HL-60/S4 treated with phorbol 12-myristate 13-acetate at 8.2 ng/mL for 4 days and 3 days (cell line): ENCODE measurements at regions not wholly inside any gene's neighbourhood (a gene's known extent, or its start where the extent isn't known, plus 50 kb on each side); places are given as distances from the start of the nearest gene placed in this dataset.

ENCODE experiments used
- in situ Hi-C: fragments of 300-500 bp; cut with MboI; formaldehyde crosslinking; loops from 2 replicates; pipeline ENCODE4 v1.15.0; 2022; ENCODE audit warnings: low sequenced_read_pairs

GRCh38 chr21:28112511-28112910, 880.2 kb downstream of the LTN1 start:
- in situ Hi-C loops: no loop called here

DNA sequence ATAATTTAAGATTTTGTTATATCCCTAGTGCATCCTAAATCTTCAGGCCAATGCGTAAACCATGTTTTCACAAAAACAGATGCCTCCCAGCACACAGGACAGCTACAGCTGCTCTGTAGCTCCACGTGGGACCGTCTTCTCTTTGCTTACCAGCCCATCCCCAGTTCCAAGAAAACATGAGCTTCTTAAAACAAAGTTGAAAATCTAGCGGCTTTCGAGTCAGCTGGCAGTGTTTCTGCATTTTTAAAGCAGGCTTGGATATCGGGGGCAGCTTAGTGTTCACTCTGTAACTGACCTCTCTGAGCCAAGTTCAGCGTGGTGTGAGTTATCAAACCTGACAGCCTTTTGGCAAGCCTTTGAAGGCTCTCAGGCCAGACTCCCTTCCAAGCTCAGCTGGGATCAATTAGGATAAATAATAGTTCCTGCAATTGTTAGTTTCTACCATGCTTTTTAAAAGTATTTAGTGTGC, 881.5 kb downstream of the LTN1 start:
- in situ Hi-C loops: no loop called here

- in situ Hi-C loops: no loop called here
Observed at GRCh38 chr21:28110716-28111115, 882.0 kb downstream of the LTN1 start.

- in situ Hi-C loops: no loop called here
Observed at GRCh38 chr21:28110074-28110473, 882.6 kb downstream of the LTN1 start.

DNA sequence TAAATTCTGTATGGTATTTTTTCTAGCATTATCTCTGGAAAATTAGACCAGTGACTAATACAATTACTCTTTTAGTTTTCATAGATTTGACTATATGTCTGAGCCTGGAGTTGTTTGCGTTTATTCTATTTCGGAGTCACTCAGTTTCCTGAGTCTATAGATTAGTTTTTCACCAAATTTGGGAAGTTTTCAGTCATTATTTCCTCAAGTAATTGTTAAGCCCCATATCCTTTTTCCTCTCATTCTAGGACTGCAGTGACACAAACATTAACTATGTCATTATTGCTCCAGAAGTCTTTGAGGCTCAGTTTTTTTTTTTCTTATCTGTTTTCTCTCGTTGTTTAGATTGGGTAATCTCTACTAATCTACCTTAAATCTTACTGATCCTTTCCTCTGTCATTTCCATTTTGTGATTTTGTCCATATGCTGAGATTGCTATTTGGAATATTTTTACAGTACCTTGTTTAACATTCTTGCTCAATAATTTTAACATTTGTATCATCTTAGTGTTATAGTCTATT, 886.2 kb downstream of the LTN1 start:
- in situ Hi-C loops: no loop called here

DNA sequence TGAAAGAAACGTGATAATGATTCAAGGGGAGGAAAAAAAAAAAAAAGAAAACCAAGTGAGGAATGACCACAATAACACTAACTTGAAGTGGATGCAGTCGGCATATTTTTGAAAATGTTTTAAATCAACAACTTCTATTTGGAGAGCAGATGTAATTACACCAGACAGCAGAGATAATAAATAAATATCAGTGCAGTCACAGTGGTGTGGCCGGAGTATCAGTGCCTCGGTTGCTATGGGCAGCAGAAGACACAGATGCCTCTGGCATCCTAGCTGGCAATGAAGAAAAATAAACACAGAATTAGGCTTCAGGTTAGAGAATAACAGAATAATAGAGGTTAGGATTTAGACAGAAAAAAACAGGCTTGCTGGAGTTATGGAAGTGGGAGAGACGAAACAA, 888.3 kb downstream of the LTN1 start:
- in situ Hi-C loops: no loop called here

DNA sequence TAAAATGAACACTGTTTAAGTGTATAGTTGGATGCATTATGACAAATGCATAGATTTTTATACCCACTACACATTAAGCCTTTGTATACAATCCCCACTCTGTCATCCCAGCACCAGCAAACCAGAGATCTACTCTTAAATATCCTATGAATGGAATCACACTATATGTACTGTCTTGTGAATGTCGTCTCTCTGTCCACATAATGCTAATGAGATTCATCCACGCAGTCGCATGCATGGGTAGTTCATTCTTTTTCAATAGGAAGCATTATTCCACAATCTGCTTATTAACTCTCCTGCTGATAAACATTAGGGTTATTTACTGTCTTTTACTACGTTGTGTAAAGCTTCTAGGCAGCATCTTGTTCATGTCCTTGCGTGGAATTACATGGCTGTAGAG, 892.3 kb downstream of the LTN1 start:
- in situ Hi-C loops: no loop called here

- in situ Hi-C loops: no loop called here
Observed at GRCh38 chr21:28099001-28099705, 893.5 kb downstream of the LTN1 start.

GRCh38 chr21:28091466-28091865, 901.2 kb downstream of the LTN1 start:
- in situ Hi-C loops: no loop called here

DNA sequence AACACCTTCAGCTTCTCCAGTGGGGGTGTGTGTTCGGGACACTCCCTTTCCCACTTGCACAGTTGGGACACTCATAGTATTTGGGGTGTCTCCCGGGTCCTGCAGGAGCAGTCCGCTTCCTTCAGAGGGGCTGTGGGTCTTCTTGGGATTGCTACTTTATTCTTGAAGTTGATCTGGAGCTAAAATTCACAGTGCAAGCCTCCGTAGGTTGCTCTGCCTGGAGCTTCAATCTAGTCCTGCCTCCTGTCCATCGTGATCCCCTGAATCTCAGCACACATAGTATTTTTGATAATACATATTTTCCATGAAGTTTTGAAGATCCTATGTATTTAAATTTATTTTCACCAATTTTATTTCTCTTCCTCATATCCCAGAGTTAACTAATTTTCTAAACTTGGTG, 902.1 kb downstream of the LTN1 start:
- in situ Hi-C loops: no loop called here

DNA sequence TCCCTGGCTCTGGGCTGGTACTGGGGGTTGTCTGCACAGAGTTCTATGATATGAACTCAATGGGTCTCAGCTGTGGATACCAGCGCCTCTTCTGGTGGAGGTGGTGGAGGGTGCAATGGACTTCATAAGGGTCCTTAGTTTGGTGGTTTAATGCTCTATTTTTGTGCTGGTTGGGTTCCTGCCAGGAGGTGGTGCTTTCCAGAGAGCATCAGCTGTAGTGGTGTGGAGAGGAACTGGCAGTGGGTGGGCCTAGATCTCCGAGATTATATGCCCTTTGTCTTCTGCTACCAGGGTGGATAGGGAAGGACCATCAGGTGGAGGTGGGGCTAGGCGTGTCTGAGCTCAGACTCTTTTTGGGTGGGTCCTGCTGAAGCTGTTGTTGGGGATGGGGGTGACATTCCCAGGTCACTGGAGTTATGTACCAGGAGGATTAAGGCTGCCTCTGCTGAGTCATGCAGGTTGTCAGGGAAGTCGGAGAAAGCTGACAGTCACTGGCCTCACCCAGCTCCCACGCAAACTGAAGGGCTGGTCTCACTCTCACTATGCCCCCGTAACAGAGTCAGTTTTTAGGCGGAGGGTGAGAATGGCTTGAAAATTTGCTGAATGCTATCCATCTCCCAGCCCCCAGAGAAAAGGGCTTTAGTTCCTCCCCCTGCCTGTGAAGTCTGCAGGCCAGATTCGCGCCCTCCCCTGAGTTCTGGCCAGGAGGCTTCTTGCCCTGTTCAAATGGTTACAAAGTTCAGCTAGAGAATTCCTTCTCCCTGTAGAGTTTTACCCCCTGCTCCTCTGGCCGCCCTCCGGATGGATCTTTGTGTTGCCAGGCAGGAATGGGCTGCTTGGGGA, 902.9 kb downstream of the LTN1 start:
- in situ Hi-C loops: no loop called here

DNA sequence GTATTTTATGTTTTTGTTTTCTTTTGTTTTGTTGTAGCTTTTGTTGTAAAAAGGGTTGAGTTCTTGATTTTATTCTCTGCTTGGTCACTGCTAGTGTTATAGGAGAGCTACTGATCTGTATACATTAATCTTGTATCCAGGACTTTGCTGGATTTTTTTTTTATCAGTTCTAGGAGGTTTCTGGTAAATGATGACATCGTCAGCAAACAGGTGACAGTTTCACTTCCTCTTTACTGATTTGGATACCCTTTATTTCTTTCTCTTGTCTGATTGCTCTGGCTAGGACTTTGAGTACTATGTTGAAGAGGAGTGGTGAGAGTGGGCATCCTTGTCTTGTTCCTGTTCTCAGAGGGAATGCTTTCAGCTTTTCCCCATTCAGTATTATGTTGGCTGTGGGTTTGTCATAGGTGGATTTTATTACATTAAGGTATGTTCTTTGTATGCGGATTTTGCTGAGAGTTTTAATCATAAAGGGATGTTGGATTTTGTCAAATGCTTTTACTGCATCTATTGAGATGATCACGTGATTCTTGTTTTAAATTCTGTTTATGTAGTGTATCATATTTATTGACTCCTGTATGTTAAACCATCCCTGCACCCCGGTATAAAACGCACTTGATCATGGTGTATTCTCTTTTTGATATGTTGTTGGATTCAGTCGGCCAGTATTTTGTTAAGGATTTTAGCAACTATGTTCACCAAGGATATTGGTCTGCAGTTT, 905.7 kb downstream of the LTN1 start:
- in situ Hi-C loops: no loop called here

DNA sequence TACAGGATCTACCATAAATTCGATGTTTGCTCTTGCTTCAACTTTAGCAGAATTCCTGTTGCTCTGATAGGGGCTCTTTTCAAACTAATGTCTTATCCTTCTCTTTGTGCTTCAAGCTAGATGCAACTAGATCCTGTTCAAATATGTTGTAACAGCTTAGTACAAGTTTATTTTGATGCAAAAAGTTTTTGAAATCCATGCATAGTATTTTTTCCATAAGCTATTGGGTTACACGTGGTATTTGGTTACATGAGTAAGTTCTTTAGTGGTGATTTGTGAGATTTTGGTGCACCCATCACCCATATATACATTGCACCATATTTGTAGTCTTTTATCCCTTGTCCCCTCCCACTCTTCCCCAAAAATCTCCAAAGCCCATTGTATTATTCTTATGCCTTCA, 907.7 kb downstream of the LTN1 start:
- in situ Hi-C loops: no loop called here

DNA sequence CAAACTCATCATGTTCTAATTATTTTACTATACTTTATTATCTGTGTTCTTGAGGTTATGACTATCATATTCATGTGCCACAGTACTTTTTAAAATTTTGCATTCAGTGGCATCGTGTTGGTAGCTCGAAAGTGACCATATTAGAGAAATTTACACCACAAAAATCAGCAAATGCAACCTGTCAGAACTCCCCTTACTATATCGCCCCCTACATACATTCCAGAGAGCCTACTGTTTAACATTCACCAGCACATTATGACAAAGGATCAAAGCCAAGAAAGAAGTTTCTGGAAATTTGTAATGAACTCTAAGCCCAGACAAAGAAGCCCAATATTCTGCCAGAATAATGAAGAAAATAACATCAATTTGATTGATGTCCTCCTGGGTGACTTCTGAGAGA, 909.3 kb downstream of the LTN1 start:
- in situ Hi-C loops: no loop called here

GRCh38 chr21:28078126-28078525, 914.6 kb downstream of the LTN1 start:
- in situ Hi-C loops: no loop called here

DNA sequence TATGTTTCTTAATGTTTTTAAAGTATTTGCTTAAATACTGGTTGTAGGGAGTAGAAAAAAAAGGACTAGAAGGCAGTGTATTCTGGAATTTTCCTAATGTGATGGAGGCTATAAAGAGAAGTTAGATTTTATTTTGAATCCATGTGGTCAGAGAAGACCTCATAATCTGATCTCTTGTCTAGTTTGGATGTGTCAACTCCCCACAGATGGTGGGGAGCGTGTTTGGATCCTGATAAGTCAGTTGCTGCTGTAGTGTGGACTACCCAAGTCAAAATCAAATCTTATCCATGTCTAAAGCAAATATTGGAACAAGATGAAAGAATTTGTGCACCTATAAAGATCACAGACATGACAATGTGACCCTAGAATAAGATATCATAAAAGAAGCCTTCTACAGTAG, 918.0 kb downstream of the LTN1 start:
- in situ Hi-C loops: no loop called here

DNA sequence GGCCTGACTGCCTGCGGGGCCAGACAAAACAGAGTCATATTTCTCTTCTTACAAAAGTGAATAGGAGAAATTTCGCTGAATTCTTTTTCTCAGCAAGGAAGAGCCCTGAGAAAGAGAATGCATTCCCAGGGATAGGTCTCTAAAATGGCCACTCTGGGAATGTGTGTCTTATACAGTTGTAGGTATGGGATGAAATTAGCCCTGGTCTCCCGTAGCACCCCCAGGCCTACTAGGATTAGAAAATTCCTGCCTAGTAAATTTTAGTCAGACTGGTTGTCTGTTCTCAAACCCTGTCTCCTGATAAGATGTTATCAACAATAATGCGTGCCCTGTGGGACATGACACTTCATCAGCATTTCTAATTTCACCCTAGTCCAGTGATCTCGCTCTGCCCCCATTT, 920.1 kb downstream of the LTN1 start:
- in situ Hi-C loops: no loop called here

DNA sequence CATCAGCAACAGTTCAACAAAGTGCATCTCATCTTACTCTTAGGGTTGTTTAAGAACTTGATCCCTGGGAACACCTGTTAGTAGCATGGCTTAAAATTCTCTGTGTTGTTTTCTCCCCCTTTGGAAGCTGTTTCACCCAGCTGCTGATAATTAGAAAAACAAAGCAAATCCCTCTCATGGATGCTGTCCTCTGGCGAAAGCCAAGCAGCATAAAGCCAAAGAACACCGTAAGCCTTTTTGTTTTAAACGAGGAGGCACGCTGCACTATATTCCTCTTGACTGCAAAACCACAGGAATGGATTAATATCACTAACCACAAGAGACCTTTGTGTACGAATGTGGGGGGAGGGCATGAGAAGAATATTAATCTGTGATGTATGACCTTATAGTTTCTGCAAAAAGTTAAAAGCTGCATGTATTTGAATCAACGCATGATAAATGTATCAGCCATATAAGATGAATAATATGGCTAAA, 923.2 kb downstream of the LTN1 start:
- in situ Hi-C loops: no loop called here

GRCh38 chr21:28068455-28069358, 924.0 kb downstream of the LTN1 start:
- in situ Hi-C loops: no loop called here
